ENCODE measurements at regions not wholly inside any gene's neighbourhood (a gene's known extent, or its start where the extent isn't known, plus 50 kb on each side); places are given as distances from the start of the nearest gene placed in this dataset.
A peak's percentile ranks its signal among the peaks of the same experiment; 100 is the strongest.

DNA sequence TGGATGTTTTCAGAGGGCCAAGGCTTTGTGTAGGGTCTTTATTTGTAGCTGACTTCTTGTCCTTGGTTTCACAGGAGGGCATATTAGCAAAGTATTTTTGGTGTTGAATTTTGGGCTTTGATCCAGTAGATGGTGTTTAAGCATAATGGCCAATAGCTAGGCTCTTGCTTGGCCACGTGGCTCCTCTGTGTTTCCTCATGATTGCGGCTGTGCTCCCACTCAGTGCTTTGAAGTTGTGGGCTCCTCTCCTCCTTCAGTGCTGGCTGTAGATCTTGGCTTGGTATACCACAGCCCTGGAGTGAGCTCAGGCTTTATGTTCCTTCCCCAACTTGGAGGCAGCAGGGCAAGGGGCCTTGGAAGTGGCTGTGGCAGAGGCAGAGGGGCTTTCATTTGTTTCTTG, 107.2 kb upstream of the CENPE start:
- DNase-seq: no peak

DNA sequence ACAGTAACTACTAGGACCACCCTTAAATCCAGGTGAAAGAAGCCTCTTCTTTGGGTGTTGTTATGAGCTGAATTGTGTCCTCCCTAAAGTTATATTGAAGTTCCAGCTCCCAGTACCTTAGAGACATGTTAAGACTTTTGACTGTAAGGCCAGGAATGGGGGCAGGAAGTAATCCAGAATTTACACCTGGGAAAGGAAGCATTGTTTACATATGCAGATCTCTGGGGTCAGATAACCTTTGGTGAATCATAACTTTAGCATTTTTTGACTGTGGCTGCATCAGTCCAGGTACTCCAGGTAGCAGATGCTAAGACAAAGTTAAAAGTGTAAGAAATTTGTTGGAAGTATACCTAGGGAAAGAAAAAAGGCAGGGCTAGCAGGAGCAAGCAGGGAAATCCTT, 104.9 kb upstream of the CENPE start:
- no peak for DNase-seq

DNA sequence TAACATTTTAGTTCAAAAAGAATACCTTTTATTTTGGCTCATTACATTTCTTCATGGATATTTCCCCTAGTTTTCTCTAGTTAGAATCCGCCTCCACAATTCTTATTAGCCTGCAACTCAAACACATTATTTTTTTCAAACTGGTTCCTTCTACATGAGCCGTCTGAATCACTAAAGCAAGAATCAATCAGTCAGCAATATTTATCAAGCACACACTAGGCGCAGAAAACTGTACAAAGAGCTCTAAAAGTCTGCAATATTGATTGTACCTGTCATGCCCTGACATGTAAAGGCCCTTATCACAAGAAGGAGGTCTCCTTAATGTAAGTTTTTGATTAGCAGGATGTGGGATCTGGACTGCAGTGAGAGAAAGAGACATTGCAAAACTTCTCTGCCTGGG, 94.8 kb upstream of the CENPE start:
- no peak for DNase-seq

DNA sequence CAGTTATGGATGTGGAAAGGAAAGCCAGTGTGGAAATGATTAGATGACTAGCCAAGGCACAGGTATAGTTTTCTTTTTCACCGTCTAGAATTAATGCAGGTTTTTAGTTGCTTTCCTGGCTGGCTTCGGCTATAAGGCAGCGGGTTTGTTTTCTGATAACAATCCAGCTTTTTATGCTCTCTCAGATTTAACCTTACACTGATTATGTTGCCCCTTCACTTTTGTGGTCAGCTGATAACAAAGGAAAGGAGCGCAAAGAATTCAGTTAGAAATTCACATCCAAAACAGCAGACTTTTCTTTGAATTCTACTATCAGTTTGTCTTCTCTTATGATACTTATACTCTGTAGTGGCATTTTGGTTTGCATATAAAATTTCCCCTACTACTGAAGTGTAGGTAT, 94.2 kb upstream of the CENPE start:
- DNase-seq: no peak

DNA sequence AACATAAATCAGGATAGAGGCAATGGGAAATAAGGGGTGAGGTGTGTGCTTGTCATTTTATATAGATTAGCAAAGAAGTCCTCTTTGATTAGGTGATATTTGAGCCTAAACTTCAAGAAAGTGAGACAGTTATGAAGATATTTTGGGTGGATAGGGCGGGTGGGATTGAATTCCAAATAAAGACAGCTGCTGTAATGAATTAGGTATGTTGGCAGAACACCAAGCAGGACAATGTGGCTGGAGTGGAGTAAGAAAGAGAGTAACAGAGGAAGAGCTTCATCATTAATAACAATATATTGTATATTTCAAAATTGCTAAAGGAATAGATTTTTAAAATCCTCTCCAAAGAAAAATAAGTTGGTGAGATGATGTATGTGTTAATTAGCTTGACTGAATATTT, 91.0 kb upstream of the CENPE start:
- no peak for DNase-seq

DNA sequence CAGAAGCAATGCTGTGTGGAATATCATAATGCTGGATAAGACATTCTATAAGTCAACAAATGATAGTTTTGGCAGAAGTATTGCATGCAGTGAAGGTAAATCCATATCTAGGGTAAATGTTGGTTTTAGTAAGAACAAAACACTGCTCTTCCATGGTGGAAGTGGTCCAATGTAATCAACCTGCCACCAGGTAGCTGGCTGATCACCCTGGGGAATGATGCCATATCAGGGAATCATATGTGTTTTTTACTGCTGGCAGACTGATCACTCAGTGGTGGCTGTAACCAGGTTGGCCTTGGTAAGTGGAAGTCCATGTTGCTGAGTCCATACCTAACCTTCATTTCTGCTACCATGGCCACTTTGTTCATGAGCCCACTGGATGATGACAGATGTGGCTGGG, 74.0 kb upstream of the CENPE start:
- DNase-seq: no peak

DNA sequence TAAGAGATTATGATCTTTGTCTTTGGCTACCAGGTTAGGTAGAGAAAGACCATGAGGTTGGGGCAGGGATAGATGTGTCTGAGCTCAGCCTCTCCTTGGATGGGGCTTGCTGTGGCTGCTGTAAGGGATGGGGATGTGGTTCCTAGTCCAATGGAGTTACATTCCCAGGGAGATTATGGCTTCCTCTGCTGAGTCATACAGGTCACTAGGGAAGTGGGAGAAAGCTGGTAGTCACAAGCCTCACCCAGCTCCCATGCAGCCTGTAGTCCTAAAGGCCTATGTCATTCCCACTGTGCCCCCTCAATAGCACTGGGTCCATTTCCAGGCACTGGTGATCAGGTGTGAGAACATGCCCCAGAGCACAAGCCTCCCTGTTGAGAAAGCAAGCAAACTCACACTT, 70.6 kb upstream of the CENPE start:
- no peak for DNase-seq

DNA sequence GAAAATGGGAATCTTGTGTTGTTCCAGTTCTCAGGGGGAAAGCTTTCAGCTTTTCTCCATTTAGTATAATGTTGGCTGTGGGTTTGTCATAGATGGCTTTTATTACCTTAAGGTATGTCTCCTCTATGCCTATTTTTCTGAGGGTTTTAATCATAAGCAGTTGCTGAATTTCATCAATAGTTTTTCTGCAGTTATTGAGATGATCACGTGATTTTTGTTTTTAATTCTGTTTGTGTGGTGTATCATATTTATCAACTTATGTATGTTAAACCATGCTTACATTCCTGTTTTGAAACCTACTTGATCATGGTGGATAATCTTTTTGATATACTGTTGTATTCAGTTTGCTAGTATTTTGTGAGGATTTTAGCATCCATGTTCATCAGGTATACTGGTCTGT, 66.8 kb upstream of the CENPE start:
- no peak for DNase-seq

DNA sequence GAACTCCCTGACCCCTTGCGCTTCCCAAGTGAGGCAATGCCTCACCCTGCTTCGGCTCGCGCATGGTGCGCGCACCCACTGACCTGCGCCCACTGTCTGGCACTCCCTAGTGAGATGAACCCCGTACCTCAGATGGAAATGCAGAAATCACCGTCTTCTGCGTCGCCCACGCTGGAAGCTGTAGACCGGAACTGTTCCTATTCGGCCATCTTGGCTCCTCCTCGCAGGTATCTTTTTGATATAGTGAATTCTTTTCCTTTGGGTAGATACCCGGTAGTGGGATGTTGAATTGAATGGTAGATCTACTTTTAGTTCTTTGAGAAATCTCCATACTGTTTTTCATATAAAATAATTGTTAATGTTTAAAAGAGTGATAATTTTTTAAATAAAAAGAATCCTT, 57.9 kb upstream of the CENPE start:
- peak; percentile 49 for DNase-seq
